ENCODE measurements at regions not wholly inside any gene's neighbourhood (a gene's known extent, or its start where the extent isn't known, plus 50 kb on each side); places are given as distances from the start of the nearest gene placed in this dataset.

GRCh38 chr10:118106426-118106825 lies 59.7 kb upstream of the RAB11FIP2 start (continued):
- TF ChIP-seq NFE2 (IDR thresholded peaks at IDR 0.05; ENCODE audit: low read depth) (peak; percentile 42; the same call in 1 of the 2 replicates), PBX2 (CRISPR knock-in tag; IDR thresholded peaks at IDR 0.05; ENCODE audit: low read depth) (no peak), PBX2 (tag; conservative IDR thresholded peaks at IDR 0.05; ENCODE audit: low read depth) (peak; percentile 65), RAD21 (CRISPR knock-in tag; conservative IDR thresholded peaks at IDR 0.05 in 1 of 2, IDR thresholded peaks at IDR 0.05 in 1 of 2) (peak; percentile 41 to 55), ZNF324 (CRISPR knock-in tag; IDR thresholded peaks at IDR 0.05) (no peak), KHSRP (IDR thresholded peaks at IDR 0.05) (no peak), CTCF (IDR thresholded peaks at IDR 0.05 in 2 of 3, conservative IDR thresholded peaks at IDR 0.05 in 1 of 3; ENCODE audit: insufficient read depth in 2 of 3, low read depth in 1 of 3, low read length in 3 of 3) (peak; percentile 28 to 61 (median 60); a peak in 4 of 6 replicates), PYGO2 (tag; IDR thresholded peaks at IDR 0.05) (no peak), E2F3 (CRISPR knock-in tag; IDR thresholded peaks at IDR 0.05) (no peak), FOXJ2 (tag; IDR thresholded peaks at IDR 0.05) (0 out of 2 replicates have a peak, but pooled peaks have one; percentile 21), MEIS2 (IDR thresholded peaks at IDR 0.05; ENCODE audit: partially characterized antibody) (peak; percentile 55)
